ENCODE measurements at regions not wholly inside any gene's neighbourhood (a gene's known extent, or its start where the extent isn't known, plus 50 kb on each side); places are given as distances from the start of the nearest gene placed in this dataset.

GRCh38 chr13:18233783-18234299, 947.8 kb downstream of the TUBA3C start:
- Histone ChIP-seq H3K27ac (ENCODE audit: control insufficient read depth, insufficient read depth) (no peak overlapping the region), H3K4me3 (no peak overlapping the region), H3K27me3 (replicated peaks in 1 of 2; ENCODE audit: control insufficient read depth in 2 of 2, insufficient read depth in 2 of 2, low read length in 1 of 2) (no peaks in the 10 kb centered on the region), H3K4me2 (ENCODE audit: control insufficient read depth, insufficient read depth) (no peak overlapping the region), H4K20me1 (ENCODE audit: control insufficient read depth, insufficient read depth) (no peaks in the 10 kb centered on the region), H3K36me3 (ENCODE audit: control insufficient read depth in 2 of 2, insufficient read depth in 2 of 2, low read length in 1 of 2) (no peaks in the 10 kb centered on the region), H3K9ac (ENCODE audit: control insufficient read depth, insufficient read depth, low read length) (no peak overlapping the region), H3K9me3 (replicated peaks; ENCODE audit: control insufficient read depth, insufficient read depth, low read length) (no peaks in the 10 kb centered on the region; the same call in 2 of the 3 replicates), H2AFZ (ENCODE audit: control insufficient read depth, low read depth, low read length) (no peak overlapping the region), H3K79me2 (ENCODE audit: control insufficient read depth, insufficient read depth, low read length) (no peaks in the 10 kb centered on the region), H3K4me1 (ENCODE audit: control insufficient read depth, insufficient read depth, low read length) (no peaks in the 10 kb centered on the region)
- FAIRE-seq = no peak
- ChIA-PET SMC1A (ENCODE audit: uncharacterized antibody, unreplicated experiment) (no interaction called here), RAD21 (ENCODE audit: unreplicated experiment) (no interaction called here), CTCF (no interaction called here), POLR2A (no interaction called here)
- BruUV-seq (replicated peaks) = no TSS peak
- no peak for DNase-seq (ENCODE audit: low read depth, low spot score)
- intact Hi-C loops (cut with micrococcal nuclease; ENCODE audit: unreplicated experiment) (no loop called here), in situ Hi-C loops (cut with MboI) (no loop called here)
- no peak for TF ChIP-seq BHLHE40 (IDR thresholded peaks at IDR 0.05; ENCODE audit: borderline replicate concordance in 1 of 2, low read depth in 2 of 2, low read length in 1 of 2)
- TF ChIP-seq, protein P1, sequence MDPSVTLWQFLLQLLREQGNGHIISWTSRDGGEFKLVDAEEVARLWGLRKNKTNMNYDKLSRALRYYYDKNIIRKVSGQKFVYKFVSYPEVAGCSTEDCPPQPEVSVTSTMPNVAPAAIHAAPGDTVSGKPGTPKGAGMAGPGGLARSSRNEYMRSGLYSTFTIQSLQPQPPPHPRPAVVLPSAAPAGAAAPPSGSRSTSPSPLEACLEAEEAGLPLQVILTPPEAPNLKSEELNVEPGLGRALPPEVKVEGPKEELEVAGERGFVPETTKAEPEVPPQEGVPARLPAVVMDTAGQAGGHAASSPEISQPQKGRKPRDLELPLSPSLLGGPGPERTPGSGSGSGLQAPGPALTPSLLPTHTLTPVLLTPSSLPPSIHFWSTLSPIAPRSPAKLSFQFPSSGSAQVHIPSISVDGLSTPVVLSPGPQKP (IDR thresholded peaks at IDR 0.05; ENCODE audit: low read depth, low read length) = no peak
- ATAC-seq = no peak
- 96% methylated on average over 5 of the region's 71 CpGs for WGBS (ENCODE audit: insufficient coverage, insufficient replicate concordance, low lambda C conversion rate, missing lambda C conversion rate)

DNA sequence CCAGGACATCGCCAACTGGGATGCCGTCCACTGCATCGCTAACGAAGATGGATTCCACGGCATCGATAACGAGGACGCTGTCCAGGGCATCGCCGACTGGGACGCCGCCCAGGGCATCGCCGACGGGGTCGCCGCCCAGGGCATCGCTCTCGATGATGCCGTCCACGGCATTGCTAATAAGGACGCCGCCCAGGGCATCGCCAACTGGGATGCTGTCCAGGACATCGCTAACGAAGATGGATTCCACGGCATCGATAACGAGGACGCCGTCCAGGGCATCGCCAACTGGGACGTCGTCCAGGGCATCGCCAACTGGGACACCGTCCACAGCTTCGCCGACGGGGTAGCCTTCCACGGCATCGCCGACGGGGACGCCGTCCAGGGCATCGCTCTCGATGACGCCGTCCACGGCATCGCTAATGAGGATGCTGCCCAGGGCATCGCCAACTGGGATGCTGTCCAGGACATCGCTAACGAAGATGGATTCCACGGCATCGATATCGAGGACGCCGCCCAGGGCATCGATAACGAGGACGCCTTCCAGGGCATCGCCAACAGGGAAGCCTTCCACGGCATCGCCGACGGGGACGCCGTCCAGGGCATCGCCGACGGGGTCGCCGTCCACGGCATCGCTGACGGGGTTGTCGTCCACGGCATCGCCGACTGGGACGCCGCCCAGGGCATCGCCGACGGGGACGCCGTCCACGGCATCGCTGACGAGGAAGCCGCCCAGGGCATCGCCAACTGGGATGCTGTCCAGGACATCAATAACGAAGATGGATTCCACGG, 948.4 kb downstream of the TUBA3C start:
- no peak overlapping the region for H3K27ac ChIP-seq (ENCODE audit: control insufficient read depth, insufficient read depth)
- no TSS peak for BruUV-seq (replicated peaks)
- H3K36me3 ChIP-seq (ENCODE audit: control insufficient read depth in 2 of 2, insufficient read depth in 2 of 2, low read length in 1 of 2) = no peaks in the 10 kb centered on the region
- H3K4me1 ChIP-seq (ENCODE audit: control insufficient read depth, insufficient read depth, low read length) = no peaks in the 10 kb centered on the region
- in situ Hi-C loops (cut with MboI) = no loop called here
- DNase-seq (ENCODE audit: low read depth, low spot score) (no peak), ATAC-seq (no peak), FAIRE-seq (no peak)
- no peaks in the 10 kb centered on the region for H3K79me2 ChIP-seq (ENCODE audit: control insufficient read depth, insufficient read depth, low read length)
- ChIA-PET SMC1A (ENCODE audit: uncharacterized antibody, unreplicated experiment) (no interaction called here), POLR2A (no interaction called here), RAD21 (ENCODE audit: unreplicated experiment) (no interaction called here), CTCF (no interaction called here)
- H3K9ac ChIP-seq (ENCODE audit: control insufficient read depth, insufficient read depth, low read length) = no peak overlapping the region
- no peak overlapping the region for H2AFZ ChIP-seq (ENCODE audit: control insufficient read depth, low read depth, low read length)
- H3K4me2 ChIP-seq (ENCODE audit: control insufficient read depth, insufficient read depth) = no peak overlapping the region
- no peak overlapping the region for H3K4me3 ChIP-seq
- intact Hi-C loops (cut with micrococcal nuclease; ENCODE audit: unreplicated experiment) = no loop called here
- no peaks in the 10 kb centered on the region for H3K27me3 ChIP-seq (replicated peaks in 1 of 2; ENCODE audit: control insufficient read depth in 2 of 2, insufficient read depth in 2 of 2, low read length in 1 of 2)
- H4K20me1 ChIP-seq (ENCODE audit: control insufficient read depth, insufficient read depth) = no peaks in the 10 kb centered on the region
- TF ChIP-seq GATAD2B (conservative IDR thresholded peaks at IDR 0.05; ENCODE audit: low read depth) (no peak), ATF2 (IDR thresholded peaks at IDR 0.05; ENCODE audit: low read length) (no peak)
- WGBS (ENCODE audit: insufficient coverage, insufficient replicate concordance, low lambda C conversion rate, missing lambda C conversion rate) = 91% methylated on average over 25 of the region's 95 CpGs
- H3K9me3 ChIP-seq (replicated peaks; ENCODE audit: control insufficient read depth, insufficient read depth, low read length) = no peaks in the 10 kb centered on the region; the same call in 2 of the 3 replicates

All from GM12878 (cell line).